ENCODE measurements at regions not wholly inside any gene's neighbourhood (a gene's known extent, or its start where the extent isn't known, plus 50 kb on each side); places are given as distances from the start of the nearest gene placed in this dataset.

DNA sequence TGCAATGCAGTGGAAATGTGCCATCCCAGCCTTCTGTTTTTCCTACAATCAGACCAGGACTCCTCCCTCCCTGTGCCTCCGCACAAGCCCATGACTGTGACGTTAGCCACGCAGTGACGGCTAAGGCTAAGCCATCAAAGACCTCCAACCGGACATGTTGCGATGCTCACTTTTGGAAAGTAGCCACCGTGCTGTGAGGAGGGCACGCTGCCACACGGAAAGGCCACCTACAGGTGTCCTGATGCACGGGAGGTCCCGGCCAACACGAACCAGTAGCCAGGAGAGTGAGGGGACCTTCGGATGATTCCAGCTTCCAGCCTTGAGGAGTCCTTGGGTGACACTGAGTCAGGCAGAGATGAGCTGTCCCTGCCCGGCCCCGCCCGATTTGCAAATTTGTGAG, 53.9 kb downstream of the FOXL1 start:
- TF ChIP-seq, protein P1, sequence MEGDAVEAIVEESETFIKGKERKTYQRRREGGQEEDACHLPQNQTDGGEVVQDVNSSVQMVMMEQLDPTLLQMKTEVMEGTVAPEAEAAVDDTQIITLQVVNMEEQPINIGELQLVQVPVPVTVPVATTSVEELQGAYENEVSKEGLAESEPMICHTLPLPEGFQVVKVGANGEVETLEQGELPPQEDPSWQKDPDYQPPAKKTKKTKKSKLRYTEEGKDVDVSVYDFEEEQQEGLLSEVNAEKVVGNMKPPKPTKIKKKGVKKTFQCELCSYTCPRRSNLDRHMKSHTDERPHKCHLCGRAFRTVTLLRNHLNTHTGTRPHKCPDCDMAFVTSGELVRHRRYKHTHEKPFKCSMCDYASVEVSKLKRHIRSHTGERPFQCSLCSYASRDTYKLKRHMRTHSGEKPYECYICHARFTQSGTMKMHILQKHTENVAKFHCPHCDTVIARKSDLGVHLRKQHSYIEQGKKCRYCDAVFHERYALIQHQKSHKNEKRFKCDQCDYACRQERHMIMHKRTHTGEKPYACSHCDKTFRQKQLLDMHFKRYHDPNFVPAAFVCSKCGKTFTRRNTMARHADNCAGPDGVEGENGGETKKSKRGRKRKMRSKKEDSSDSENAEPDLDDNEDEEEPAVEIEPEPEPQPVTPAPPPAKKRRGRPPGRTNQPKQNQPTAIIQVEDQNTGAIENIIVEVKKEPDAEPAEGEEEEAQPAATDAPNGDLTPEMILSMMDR (IDR thresholded peaks at IDR 0.05), result no peak
- H3K4me3 ChIP-seq, result no peak overlapping the region
- no peak overlapping the region for H3K27ac ChIP-seq
- no peak for DNase-seq (ENCODE audit: low spot score)

DNA sequence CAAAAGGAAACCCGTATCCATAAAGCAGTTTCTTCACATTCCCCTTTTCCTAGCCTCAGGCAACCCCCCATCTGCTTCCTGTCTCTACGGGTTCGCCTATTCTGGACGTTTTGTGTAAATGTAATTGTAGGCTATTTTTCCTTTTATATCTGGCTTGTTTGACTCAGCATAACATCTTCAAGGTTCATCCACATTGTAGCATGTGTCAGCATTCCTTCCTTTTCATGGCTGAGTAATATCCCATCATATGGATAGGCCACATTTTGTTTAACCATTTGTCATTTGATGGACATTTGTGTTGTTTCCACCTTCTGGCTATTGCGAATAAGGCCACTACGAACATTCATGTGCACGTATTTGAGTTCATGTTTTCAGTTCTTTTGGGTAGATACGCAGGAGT, 54.6 kb downstream of the FOXL1 start:
- no peak for DNase-seq (ENCODE audit: low spot score)
- no peak overlapping the region for H3K27ac ChIP-seq
- no peak overlapping the region for H3K4me3 ChIP-seq
- TF ChIP-seq, protein P1 (IDR thresholded peaks at IDR 0.05), result no peak

DNA sequence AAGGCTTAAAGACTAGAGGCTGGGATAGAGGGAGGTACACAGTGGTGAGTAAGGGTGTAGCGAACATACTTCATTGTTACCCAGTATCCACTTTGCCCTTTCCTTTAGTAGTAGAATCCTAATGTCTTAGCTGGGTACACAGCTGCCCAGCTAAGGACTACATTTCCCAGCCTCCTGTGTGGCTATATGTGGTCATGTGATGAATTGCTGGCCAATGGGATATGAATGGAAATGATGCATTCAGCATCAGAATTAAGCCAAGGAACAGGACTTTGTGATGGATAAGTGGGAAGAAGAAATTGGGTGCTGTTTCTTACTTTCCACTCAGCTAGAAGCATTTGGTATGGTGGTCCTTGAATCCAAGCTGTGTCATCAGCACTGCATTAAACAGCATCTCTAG, 55.9 kb downstream of the FOXL1 start:
- no peak overlapping the region for H3K27ac ChIP-seq
- H3K4me3 ChIP-seq, result no peak overlapping the region
- DNase-seq (ENCODE audit: low spot score), result no peak
- TF ChIP-seq, protein P1 (IDR thresholded peaks at IDR 0.05), result no peak

DNA sequence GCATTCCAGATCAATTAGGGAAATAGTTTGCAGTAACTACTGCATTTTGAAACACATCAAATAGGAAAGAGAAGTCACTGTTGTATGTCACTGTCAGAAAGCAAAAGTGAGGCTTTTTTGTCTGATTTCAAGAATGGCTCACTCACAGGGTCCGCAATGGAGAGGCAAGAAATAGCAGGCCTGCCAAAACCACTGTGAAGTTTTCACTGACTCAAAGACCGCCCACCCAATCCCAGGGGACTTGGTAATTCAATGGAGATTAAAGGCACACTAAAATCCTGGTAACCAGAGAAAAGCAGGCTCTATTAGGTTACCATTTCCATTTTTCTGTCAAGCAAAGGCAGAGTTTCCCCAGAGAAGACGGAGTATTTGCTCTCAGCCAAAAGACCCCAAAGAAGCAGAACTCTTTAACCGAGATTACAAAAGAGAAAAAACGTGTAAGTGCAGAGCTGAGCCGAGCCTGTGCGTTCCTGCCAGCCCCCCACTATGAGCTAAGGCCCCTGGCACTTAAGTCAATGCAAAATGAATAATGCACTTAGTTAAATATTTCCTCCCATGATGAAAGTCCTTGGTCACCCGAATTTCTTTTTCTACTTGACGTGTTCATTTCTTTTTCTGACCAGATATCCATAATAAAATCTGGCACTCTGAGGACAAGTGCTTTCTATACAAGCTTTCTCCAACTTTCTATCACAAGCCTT, 57.0 kb downstream of the FOXL1 start:
- Histone ChIP-seq H3K27ac (peak overlapping the region; percentile 13 to 42), H3K4me3 (no peak overlapping the region)
- no peak for DNase-seq (ENCODE audit: low spot score)
- TF ChIP-seq, protein P1 (IDR thresholded peaks at IDR 0.05), result no peak

DNA sequence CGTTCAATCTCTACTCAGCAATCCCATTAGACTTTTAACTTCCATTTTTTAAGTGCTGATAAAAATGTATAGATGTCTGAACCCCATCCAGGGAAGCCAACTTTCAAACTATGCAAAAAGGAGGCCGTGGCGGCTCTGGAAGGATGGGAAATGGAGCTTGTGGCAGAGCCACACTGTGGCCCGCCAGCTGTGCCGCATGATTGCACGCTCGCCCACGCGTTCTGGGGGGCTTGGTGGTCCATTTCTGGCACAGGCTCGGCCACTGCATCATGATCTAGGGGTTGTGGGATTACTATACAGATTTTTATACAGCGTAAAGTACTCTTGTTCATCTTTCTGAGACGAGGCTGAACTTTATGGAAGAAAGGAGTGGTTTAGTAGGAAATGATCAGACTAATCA, 57.6 kb downstream of the FOXL1 start:
- Histone ChIP-seq H3K4me3 (no peak overlapping the region), H3K27ac (peak overlapping the region in 1 of 2 donors; percentile 42)
- TF ChIP-seq, protein P1 (IDR thresholded peaks at IDR 0.05), result no peak
- DNase-seq (ENCODE audit: low spot score), result no peak

DNA sequence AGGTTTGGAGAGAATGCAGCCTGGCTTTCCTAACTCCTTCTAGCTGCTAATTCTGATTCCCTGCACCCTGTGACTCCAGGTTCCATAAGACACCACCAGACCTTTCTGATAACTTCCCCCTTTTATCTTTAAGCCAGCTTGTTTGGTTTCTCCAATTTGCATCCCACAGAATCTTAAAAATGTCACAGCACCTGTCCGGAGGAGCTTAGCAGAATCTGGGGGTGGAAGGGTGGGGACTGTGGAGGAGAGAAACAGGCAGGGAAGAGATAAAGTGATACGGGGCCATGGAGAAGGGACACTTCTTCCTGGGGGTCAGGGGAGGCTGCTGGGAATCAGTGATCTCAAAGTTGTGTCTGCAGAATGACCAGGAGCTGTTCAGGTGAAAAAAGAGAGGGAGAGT, 59.4 kb downstream of the FOXL1 start:
- Histone ChIP-seq H3K27ac (no peak overlapping the region), H3K4me3 (no peak overlapping the region)
- TF ChIP-seq, protein P1 (IDR thresholded peaks at IDR 0.05), result no peak
- no peak for DNase-seq (ENCODE audit: low spot score)

DNA sequence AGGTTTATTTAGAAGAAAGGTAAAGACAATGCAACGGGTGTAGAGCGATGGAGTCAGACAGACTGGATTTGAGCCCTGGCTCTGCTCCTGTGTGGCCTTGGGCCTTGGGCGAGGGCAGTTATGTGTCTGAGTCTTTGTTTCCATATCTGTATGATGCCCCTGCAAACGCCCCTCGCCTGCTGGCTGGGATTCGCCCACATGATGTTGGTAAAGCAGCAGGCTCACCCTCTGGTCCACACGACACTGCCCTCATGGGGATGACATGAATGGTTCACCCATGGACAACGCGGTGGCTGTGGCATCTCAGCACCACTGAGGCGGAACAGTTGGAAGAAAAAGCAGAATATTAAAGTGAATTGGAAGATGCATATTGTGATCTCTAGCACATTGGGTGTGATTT, 60.3 kb downstream of the FOXL1 start:
- TF ChIP-seq, protein P1 (IDR thresholded peaks at IDR 0.05), result no peak
- Histone ChIP-seq H3K4me3 (no peak overlapping the region), H3K27ac (no peak overlapping the region)
- no peak for DNase-seq (ENCODE audit: low spot score)

Data from coronary artery (tissue), 2 donors.